ENCODE measurements at regions not wholly inside any gene's neighbourhood (a gene's known extent, or its start where the extent isn't known, plus 50 kb on each side); places are given as distances from the start of the nearest gene placed in this dataset.

GRCh38 chr12:41920355-41920754, 224.3 kb downstream of the GXYLT1 start:
- intact Hi-C loops (cut with DNase I), result no loop called here

DNA sequence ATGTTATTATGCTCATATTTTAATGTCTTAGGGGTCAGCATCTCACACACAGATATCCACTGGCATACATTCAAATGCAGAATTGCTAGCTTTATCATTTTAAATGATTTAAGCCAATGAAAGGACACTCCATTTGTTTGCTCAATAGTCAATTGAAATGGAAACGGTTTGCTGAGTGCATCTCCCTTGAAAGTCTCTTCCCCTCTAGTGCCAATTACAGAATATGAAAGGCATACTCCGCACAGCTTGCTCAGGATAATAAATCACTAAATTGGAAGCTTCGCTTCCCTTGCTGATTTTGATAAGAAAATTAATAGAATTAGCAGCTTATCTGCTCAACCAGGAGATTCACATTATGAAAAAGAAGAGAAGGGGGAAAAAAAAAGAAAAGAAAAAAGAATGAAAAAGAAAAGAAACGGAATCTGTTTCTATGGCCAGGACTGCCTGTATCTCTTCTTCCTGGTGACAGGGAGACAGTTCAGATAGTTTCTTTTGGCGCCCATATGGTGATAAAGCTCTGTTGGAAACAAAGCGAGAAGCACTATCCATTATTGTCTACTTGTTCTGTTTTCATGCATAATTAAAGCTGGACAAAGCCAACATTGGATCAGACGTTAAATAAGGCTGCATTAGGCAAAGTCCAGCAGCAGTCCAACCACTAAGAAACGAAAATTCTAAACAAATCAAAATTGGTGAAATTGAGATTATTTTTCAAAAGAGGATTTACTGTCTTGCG, 225.0 kb downstream of the GXYLT1 start:
- intact Hi-C loops (cut with DNase I), result no loop called here
- no peak overlapping the region for H3K9ac ChIP-seq (ENCODE audit: low read depth in 2 of 2, low read length in 2 of 2)
- H3K36me3 ChIP-seq, result no peaks in the 10 kb centered on the region
- H3K4me1 ChIP-seq, result no peaks in the 10 kb centered on the region
- no peak for DNase-seq
- no peaks in the 10 kb centered on the region for H3K27me3 ChIP-seq
- no peaks in the 10 kb centered on the region for H3K9me3 ChIP-seq
- TF ChIP-seq, protein P1, sequence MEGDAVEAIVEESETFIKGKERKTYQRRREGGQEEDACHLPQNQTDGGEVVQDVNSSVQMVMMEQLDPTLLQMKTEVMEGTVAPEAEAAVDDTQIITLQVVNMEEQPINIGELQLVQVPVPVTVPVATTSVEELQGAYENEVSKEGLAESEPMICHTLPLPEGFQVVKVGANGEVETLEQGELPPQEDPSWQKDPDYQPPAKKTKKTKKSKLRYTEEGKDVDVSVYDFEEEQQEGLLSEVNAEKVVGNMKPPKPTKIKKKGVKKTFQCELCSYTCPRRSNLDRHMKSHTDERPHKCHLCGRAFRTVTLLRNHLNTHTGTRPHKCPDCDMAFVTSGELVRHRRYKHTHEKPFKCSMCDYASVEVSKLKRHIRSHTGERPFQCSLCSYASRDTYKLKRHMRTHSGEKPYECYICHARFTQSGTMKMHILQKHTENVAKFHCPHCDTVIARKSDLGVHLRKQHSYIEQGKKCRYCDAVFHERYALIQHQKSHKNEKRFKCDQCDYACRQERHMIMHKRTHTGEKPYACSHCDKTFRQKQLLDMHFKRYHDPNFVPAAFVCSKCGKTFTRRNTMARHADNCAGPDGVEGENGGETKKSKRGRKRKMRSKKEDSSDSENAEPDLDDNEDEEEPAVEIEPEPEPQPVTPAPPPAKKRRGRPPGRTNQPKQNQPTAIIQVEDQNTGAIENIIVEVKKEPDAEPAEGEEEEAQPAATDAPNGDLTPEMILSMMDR (IDR thresholded peaks at IDR 0.05), result no peak
- H3K4me3 ChIP-seq, result no peak overlapping the region
- no peak overlapping the region for H3K27ac ChIP-seq

More at GRCh38 chr12:41920355-41920754, 224.3 kb downstream of the GXYLT1 start:
- H3K4me3 ChIP-seq, result no peak overlapping the region
- H3K27ac ChIP-seq, result no peak overlapping the region
- no peak for DNase-seq
- H3K27me3 ChIP-seq, result no peaks in the 10 kb centered on the region
- no peaks in the 10 kb centered on the region for H3K9me3 ChIP-seq
- no peaks in the 10 kb centered on the region for H3K36me3 ChIP-seq
- no peak overlapping the region for H3K9ac ChIP-seq (ENCODE audit: low read depth in 2 of 2, low read length in 2 of 2)
- TF ChIP-seq, protein P1 (IDR thresholded peaks at IDR 0.05), result no peak
- no peaks in the 10 kb centered on the region for H3K4me1 ChIP-seq

DNA sequence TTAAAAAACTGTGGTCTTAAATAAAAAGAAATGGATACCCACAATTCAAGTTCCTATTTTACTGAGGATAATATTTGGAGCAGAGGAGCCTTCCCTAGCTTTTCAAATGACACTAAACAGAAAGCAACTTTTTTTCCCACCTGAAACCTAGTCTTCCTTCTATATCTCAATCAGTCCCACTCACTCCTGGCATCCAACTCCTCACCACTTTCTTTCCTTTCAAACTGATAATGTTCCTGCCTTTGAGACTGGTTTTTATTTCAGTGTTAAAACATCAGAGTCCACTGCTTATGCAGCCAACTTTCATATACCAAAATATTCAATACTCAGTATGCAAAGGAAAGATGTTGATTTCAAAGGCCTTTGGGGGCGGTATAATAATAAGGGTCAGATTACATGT, 225.6 kb downstream of the GXYLT1 start:
- no peak overlapping the region for H3K4me3 ChIP-seq
- no peaks in the 10 kb centered on the region for H3K4me1 ChIP-seq
- H3K9me3 ChIP-seq, result no peaks in the 10 kb centered on the region
- no peak overlapping the region for H3K9ac ChIP-seq (ENCODE audit: low read depth in 2 of 2, low read length in 2 of 2)
- H3K27ac ChIP-seq, result no peak overlapping the region
- H3K36me3 ChIP-seq, result no peaks in the 10 kb centered on the region
- no peaks in the 10 kb centered on the region for H3K27me3 ChIP-seq
- TF ChIP-seq, protein P1 (IDR thresholded peaks at IDR 0.05), result no peak
- intact Hi-C loops (cut with DNase I), result no loop called here
- no peak for DNase-seq

DNA sequence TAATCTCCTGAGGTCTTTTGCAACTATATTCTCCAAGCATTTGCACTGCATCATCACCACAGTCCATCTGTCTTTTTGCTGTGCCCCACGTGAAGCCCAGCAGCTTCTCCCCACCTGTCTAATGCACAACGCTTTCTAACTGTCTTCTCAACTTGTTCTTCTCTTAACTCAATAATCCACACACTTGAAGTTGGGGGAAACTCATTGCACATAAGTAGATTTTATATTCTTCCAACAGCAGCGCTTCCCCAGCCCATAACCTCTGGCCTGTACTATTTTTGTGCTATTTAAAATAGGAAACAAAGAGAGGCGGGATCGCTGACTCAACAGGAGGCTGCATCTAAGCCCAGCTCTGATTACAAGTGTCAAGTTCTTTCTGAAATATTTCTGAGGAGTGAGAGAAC, 226.7 kb downstream of the GXYLT1 start:
- Histone ChIP-seq H3K4me3 (no peak overlapping the region), H3K27ac (no peak overlapping the region), H3K27me3 (no peaks in the 10 kb centered on the region), H3K9ac (ENCODE audit: low read depth in 2 of 2, low read length in 2 of 2) (no peak overlapping the region), H3K4me1 (no peaks in the 10 kb centered on the region), H3K9me3 (no peaks in the 10 kb centered on the region), H3K36me3 (no peaks in the 10 kb centered on the region)
- intact Hi-C loops (cut with DNase I), result no loop called here
- TF ChIP-seq, protein P1 (IDR thresholded peaks at IDR 0.05), result no peak
- no peak for DNase-seq

DNA sequence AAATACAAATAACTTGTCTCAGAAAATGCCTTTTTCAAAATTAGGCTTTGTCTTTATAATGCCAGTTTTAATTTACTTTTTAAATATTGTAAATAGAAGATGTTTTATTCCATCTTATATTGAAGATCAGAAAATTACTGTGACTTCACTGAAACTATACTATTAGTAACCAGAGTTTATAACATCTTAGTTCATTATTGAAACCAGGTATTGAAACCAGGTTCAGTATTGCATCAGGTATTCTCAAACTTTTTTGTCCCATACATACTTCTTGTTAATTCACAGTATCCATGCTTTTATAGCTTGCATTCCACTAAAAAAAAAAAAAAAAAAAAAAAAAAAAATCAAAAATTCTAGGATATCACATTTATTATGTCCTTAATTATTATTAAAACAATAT, 227.5 kb downstream of the GXYLT1 start:
- H3K36me3 ChIP-seq, result no peaks in the 10 kb centered on the region
- H3K9ac ChIP-seq (ENCODE audit: low read depth in 2 of 2, low read length in 2 of 2), result no peak overlapping the region
- no peaks in the 10 kb centered on the region for H3K27me3 ChIP-seq
- no peak overlapping the region for H3K4me3 ChIP-seq
- no peaks in the 10 kb centered on the region for H3K9me3 ChIP-seq
- H3K27ac ChIP-seq, result no peak overlapping the region
- H3K4me1 ChIP-seq, result no peaks in the 10 kb centered on the region
- no peak for DNase-seq
- TF ChIP-seq, protein P1 (IDR thresholded peaks at IDR 0.05), result no peak
- intact Hi-C loops (cut with DNase I), result no loop called here

All from colonic mucosa (tissue), 4 donors.